Amygdala (tissue), 56 donors: ENCODE measurements at regions not wholly inside any gene's neighbourhood (a gene's known extent, or its start where the extent isn't known, plus 50 kb on each side); places are given as distances from the start of the nearest gene placed in this dataset.
"Not testable (repeated sequence)": the region's sequence is repeated elsewhere in the genome, so short reads cannot be mapped to it uniquely, and the experiment has no call there.

Experiments used
- DNase-seq, 56 donors: peaks; one replicate each; lab custom pipeline; 2025; lab: John Stamatoyannopoulos, UW

GRCh38 chr5:52255308-52255707 lies 532.4 kb upstream of the ITGA1 start:
- no peak for DNase-seq

- no peak for DNase-seq
Observed at GRCh38 chr5:52262844-52263243, 524.9 kb upstream of the ITGA1 start.

- peak in 3 of 56 donors; percentile 0 to 7 (median 3) for DNase-seq
Observed at GRCh38 chr5:52269401-52269800, 518.3 kb upstream of the ITGA1 start.

DNA sequence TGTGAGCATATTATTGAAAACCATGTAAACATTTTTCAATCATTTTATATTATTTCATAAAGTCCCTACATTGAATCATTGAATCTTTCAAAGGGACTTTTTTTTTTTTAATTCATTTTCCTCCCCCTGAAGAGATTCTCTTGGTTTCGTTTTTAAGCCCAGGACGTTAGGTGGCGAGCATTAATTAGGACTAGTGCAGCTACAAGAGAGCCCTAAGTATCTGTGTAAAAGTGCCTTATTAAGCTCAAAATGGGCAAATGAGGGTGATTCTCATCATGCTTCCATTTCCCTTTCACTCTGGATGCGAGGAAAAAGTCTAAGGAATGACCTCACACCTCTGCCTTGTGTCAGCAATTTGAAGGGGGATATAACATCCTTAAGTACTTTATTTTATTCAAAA lies 517.9 kb upstream of the ITGA1 start:
- DNase-seq, result no peak

- no peak for DNase-seq
Observed at GRCh38 chr5:52275639-52276038, 512.1 kb upstream of the ITGA1 start.

- DNase-seq, result no peak
Observed at GRCh38 chr5:52277101-52277500, 510.6 kb upstream of the ITGA1 start.

GRCh38 chr5:52282647-52283046 lies 505.1 kb upstream of the ITGA1 start:
- DNase-seq, result no peak

DNA sequence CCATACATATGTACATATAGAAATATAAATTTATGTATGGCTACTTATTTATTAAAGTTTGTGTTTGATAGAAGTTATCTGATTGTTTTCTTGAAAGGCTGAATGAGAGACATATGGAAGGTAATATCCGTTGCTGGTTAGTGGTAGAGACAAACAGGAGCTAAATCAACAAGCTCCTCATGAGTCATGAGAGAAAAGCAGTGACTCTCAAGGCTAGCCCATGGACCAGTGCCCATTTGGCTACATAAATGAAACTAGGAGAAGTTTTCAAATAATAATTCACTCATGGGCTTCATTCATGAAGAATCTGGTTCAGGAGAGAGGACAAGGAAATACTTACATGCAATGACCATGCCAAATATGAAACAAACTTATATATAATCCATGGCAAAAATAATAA lies 504.5 kb upstream of the ITGA1 start:
- no peak for DNase-seq

- no peak for DNase-seq
Observed at GRCh38 chr5:52300703-52301372, 486.9 kb upstream of the ITGA1 start.

DNA sequence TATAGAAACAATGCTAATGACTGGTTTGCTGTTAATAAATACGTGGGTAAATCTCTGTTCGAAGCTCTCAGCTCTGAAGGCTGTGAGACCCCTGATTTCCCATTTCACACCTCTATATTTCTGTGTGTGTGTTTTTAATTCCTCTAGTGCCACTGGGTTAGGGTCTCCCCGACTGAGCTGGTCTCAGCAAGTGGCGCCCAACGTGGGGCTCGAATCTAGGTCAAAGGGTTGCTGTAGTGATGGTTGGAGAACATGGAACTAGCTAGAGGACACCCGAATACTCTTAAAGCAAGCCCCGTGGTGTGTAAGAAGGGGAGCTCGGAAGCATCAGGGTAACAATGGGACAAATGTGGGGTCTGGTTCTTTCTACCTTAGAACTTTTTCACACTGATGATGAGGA lies 482.9 kb upstream of the ITGA1 start:
- DNase-seq, result not testable (repeated sequence)

GRCh38 chr5:52328220-52328806 lies 459.4 kb upstream of the ITGA1 start:
- no peak for DNase-seq

GRCh38 chr5:52331725-52332124 lies 456.0 kb upstream of the ITGA1 start:
- no peak for DNase-seq

DNA sequence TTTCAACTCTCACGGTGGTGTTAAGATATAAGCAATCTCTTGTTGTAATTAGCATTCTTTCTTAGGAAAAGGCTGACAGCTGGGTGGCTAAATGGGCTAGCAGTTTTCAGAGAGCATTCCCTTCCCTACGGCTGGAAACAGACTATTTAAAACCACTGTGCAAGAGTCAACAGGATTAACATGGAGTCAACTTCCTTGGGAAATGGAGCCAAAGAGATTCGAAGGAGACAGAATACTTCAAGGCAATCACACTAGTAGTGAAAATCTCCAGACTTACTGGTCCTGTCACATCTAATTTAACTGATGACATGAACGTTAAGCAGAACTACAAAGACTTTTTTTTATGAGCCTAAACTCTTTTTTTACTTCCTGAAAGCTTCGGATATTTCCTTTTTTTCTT lies 453.3 kb upstream of the ITGA1 start:
- no peak for DNase-seq

- DNase-seq, result no peak
Observed at GRCh38 chr5:52339285-52339684, 448.4 kb upstream of the ITGA1 start.

DNA sequence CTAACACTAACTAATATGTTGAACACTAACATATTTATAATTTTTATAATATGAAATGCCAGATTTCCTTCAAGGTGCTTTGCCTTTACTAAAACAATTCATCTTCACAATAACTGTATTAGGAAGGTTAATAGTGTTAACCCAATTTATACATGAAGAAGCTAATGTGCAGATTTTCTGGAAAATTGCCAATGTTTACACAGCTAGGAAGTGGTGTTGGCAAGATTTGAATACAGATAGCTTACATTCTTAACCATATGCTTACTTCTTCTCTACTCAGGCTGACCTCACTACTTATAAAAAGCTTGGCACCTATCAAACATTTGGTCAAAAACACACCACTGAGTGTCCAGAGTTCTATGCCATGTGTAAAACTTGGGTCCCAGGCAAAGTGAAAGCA lies 445.4 kb upstream of the ITGA1 start:
- DNase-seq, result no peak

DNA sequence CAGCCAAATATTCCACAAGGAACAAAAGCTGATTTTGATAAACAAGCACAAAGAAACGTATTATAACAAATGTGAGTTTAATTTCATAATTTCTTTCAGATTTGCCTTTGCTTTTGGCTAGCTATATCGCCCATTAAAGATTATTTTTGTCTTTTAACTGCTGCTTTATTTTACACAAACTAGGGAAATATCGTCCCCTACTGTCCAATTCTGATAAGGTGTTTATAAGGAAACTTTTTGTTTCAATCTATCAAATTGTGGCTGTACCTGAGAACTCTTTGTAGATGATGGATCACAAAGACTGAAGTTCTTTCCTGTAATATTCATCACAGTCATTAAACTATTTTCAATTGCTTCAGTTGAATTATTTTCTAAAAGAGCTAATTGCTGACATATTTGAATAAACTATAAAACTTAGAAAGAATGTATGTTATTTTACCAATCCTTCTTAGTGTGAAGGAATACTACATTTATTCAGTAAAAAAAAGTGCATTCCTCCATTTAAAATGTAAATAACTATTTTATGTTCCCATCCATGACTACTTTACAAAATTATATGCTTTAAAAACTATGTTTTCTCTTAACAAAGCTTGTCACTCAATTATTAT lies 431.3 kb upstream of the ITGA1 start:
- no peak for DNase-seq

GRCh38 chr5:52359261-52359660 lies 428.5 kb upstream of the ITGA1 start:
- DNase-seq, result no peak

DNA sequence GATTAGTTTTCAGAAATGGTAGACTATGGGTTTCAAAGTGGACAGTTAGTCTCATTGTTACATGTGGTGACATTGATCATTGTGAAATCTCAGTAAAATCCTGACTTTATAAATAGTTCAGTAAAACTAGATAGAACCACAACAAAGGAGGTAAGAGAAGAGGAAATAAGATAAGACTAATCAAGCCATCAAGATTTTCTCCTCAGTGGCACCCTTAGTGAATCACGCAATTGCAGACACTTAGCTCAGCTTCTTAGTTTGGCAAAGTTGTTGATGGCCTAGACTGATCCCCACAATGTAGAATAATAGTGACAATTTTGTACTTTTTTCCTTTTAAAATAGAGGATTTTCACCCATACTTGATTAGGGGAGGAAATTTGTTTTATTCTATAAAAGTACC lies 426.7 kb upstream of the ITGA1 start:
- no peak for DNase-seq

GRCh38 chr5:52374286-52374685 lies 413.4 kb upstream of the ITGA1 start:
- no peak for DNase-seq

- DNase-seq, result no peak
Observed at GRCh38 chr5:52375969-52376368, 411.7 kb upstream of the ITGA1 start.

GRCh38 chr5:52376592-52376991 lies 411.1 kb upstream of the ITGA1 start:
- DNase-seq, result no peak

- no peak for DNase-seq
Observed at GRCh38 chr5:52378237-52378636, 409.5 kb upstream of the ITGA1 start.
